Epithelial cell of esophagus (primary cell): ENCODE measurements at regions not wholly inside any gene's neighbourhood (a gene's known extent, or its start where the extent isn't known, plus 50 kb on each side); places are given as distances from the start of the nearest gene placed in this dataset.

Experiments
- DNase-seq: peaks from one replicate; pipeline ENCODE4 v3.0.0; 2010; ENCODE audit warnings: low read depth
- H3K4me3 ChIP-seq: 2 replicates; pipeline ENCODE4 v1.5.1; 2011; ENCODE audit warnings: mild to moderate bottlenecking, low read length, control low read depth
- TF ChIP-seq, protein P1 (sequence below): IDR thresholded peaks from 2 replicates; pipeline ENCODE4 v1.5.1; 2011; ENCODE audit warnings: low read depth, mild to moderate bottlenecking, low read length, control low read depth, inconsistent platforms; ENCODE audit not compliant: insufficient read depth; ENCODE audit errors: missing control alignments

DNA sequence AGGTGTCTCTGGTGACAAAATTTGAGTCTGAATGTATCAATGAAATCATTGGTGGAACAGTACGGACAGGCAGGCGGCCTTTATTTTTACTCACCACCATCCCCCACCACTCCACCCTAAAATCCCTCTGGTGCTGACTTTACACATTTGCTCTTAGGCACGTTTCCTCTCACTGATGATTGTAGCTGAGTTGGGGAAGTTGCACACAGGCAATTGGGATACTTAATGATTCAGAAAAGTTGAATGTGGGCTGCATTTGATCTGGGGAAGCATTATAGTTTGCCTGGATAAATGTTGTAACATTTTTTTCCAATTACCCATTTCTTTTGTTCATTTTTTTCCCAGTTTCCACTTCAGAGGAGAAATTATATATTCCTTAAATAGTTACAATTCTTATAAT is 658.4 kb downstream of the TLR4 start:
- TF ChIP-seq, protein P1, sequence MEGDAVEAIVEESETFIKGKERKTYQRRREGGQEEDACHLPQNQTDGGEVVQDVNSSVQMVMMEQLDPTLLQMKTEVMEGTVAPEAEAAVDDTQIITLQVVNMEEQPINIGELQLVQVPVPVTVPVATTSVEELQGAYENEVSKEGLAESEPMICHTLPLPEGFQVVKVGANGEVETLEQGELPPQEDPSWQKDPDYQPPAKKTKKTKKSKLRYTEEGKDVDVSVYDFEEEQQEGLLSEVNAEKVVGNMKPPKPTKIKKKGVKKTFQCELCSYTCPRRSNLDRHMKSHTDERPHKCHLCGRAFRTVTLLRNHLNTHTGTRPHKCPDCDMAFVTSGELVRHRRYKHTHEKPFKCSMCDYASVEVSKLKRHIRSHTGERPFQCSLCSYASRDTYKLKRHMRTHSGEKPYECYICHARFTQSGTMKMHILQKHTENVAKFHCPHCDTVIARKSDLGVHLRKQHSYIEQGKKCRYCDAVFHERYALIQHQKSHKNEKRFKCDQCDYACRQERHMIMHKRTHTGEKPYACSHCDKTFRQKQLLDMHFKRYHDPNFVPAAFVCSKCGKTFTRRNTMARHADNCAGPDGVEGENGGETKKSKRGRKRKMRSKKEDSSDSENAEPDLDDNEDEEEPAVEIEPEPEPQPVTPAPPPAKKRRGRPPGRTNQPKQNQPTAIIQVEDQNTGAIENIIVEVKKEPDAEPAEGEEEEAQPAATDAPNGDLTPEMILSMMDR, result no peak
- no peak overlapping the region for H3K4me3 ChIP-seq
- no peak for DNase-seq

DNA sequence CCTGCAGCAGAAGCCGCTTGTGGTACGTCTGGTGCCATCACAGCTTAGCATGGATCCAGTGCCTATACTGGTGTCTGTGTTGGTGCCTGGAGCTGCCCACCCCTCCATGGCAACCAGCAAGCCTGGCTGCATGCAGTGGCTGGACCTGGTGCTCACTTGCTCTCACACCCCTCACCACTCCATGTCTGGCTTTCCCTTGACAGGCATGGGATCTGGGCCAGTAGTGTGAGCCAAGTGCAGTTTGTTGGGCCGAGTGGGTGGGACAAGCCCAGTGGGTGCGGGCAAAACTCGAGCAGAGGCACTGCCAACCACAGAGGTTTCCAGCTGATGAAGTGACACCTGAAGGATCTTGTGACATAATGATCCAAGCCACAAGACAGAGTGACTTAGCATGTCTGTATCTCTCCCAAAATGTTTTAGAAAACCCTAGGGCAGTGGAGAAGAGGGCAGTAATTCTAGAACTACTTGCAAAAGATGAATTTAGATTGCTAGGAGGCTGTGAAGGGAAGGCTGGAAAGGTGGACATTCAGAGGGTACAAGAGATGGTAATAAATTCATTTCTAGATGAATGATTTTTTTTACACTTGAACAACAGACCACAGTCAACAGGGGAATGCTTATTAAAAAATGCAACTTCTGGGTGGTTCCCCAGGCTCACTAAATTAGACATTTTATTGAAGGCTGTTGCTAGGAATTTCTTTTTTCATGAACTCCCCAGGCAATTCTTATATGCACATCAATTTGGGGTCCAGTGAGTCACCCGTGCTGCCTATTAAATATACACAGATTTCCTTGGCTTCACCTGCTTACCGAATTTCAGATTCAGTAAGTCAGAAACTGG is 660.3 kb downstream of the TLR4 start:
- DNase-seq, result no peak
- TF ChIP-seq, protein P1, result no peak
- no peak overlapping the region for H3K4me3 ChIP-seq

DNA sequence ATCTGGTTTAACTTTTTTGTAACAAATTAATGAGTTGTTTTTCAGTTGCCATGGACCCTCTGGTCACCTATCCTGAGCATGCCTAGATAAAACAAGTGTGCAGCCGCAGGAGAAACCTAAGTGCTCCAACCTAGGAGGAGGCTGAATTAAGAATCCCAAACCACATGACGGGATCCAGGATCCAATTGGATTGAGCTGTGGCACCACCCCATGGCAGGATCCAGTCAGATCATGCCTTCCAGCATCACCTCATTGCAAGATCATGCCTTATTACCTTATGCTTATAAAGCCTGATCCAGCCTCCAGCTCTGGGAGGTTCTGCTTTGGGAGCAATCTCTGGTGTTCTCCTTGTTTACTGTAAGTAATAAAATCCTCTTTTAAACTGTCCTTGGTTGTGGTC is 662.0 kb downstream of the TLR4 start:
- no peak for DNase-seq
- TF ChIP-seq, protein P1, result no peak
- no peak overlapping the region for H3K4me3 ChIP-seq

DNA sequence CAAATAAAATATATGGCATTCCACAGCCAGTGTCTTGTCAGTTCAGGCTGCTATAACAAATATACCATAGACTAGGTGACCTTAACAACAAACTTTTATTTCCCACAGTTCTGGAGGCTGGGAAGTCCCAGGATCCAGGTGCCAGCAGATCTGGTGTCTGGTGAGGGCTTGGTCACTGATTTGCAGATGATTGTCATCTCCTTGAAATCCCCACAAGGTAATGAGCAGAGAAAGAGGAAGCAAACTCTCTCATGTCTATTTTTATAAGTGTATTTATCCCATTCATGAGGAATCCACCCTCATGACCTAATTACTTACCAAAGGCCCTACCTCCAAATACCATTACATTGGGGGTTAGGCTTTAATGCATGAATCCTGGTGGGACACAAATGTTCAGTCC is 663.2 kb downstream of the TLR4 start:
- TF ChIP-seq, protein P1, result no peak
- DNase-seq, result no peak
- no peak overlapping the region for H3K4me3 ChIP-seq

DNA sequence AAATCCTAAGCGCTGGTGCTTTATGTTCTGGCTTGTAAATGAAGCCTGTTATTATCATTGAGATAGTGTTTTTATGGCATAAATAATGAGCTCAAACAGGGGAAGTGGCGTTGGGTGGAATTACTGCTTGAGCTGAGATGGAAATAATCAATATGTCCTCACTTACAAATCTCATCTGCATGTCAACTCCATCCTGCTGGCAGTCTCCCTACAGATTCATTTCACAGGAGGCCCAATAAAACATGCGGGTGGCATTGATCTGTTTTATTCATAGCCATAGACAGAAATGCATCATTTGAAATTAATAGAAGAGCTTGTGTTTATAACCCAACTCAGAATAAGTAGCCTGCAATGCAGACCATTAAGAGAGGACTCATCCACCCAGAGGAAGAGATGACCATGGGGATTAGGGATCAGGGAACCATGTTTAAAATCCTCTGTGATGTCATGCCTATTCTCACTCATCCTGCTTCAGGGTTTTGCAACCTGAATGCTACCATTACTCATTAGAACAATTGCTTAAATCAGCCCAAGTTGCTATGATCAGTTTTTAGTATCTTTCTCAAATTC is 680.4 kb downstream of the TLR4 start:
- TF ChIP-seq, protein P1, result no peak

DNA sequence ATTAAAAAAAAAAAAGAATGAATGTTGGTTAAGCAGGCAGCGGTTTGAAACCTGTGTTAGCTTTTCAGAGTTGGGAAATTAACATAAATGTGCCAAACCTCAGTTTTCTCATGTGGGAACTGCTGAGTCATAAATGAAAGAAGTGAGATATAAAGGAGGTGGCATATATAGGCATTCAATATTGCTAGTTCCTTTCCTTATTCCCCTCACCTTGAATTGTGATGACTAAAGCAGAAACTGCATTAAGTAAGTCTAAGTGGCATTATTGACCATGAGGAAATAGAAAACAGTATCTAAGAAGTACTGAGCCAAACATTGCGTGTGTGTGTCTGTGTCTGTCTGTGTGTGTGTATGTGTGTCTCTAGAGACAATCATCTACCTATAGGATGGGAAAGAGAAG is 691.2 kb downstream of the TLR4 start:
- no peak for DNase-seq
- TF ChIP-seq, protein P1, result no peak
- H3K4me3 ChIP-seq, result no peak overlapping the region

More for the DNA sequence above, 680.4 kb downstream of the TLR4 start:
- no peak overlapping the region for H3K4me3 ChIP-seq
- DNase-seq, result peak; percentile 1
